ENCODE measurements at regions not wholly inside any gene's neighbourhood (a gene's known extent, or its start where the extent isn't known, plus 50 kb on each side); places are given as distances from the start of the nearest gene placed in this dataset.

DNA sequence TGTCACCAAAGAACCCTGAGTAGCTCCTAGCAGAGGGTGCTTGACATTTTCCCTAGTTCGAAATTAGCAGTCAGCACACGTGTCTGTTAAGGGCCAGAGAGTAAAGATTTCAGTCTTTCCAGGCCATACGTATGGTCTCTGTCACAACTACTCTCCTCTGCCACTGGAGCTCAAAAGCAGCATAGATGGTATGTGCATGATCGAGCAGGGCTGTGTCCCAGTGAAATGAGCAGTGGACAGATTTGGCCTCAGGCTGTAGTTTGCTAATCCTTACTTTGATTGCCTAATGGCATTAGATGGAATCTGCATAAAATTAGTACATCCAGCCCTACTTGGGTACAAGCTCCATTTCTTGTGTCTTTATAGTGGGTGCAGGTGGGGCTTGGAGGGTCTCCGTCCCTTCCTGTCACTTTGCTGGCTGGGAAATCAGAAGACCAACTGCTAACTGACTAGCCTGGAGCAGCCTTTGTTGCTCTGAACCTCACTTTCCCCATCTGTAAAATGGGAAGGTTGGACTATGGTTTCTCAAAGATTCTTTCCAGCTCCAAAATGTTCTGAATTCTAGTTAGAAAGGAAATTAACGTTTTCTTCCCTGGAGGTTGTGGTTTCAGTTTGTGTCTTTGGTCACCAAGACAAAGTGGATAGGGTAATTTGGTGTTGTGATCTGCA is 108.5 kb downstream of the GLI2 start:
- TF ChIP-seq, protein P1, sequence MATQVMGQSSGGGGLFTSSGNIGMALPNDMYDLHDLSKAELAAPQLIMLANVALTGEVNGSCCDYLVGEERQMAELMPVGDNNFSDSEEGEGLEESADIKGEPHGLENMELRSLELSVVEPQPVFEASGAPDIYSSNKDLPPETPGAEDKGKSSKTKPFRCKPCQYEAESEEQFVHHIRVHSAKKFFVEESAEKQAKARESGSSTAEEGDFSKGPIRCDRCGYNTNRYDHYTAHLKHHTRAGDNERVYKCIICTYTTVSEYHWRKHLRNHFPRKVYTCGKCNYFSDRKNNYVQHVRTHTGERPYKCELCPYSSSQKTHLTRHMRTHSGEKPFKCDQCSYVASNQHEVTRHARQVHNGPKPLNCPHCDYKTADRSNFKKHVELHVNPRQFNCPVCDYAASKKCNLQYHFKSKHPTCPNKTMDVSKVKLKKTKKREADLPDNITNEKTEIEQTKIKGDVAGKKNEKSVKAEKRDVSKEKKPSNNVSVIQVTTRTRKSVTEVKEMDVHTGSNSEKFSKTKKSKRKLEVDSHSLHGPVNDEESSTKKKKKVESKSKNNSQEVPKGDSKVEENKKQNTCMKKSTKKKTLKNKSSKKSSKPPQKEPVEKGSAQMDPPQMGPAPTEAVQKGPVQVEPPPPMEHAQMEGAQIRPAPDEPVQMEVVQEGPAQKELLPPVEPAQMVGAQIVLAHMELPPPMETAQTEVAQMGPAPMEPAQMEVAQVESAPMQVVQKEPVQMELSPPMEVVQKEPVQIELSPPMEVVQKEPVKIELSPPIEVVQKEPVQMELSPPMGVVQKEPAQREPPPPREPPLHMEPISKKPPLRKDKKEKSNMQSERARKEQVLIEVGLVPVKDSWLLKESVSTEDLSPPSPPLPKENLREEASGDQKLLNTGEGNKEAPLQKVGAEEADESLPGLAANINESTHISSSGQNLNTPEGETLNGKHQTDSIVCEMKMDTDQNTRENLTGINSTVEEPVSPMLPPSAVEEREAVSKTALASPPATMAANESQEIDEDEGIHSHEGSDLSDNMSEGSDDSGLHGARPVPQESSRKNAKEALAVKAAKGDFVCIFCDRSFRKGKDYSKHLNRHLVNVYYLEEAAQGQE (IDR thresholded peaks at IDR 0.05; ENCODE audit: insufficient read depth in 1 of 2, low read depth in 2 of 2, low read length in 2 of 2): no peak
- TF ChIP-seq POLR2AphosphoS5 (IDR thresholded peaks at IDR 0.05; ENCODE audit: low read depth, low read length): no peak
- TF ChIP-seq TAF1 (IDR thresholded peaks at IDR 0.05; ENCODE audit: borderline replicate concordance, insufficient read depth, low read length): no peak
- TF ChIP-seq FOXP2 (optimal IDR thresholded peaks at IDR 0.05; ENCODE audit: borderline replicate concordance, extremely low read depth, extremely low read length, insufficient read depth): no peak
- TF ChIP-seq SIN3A (IDR thresholded peaks at IDR 0.05; ENCODE audit: borderline replicate concordance, insufficient read depth, low read length): no peak

DNA sequence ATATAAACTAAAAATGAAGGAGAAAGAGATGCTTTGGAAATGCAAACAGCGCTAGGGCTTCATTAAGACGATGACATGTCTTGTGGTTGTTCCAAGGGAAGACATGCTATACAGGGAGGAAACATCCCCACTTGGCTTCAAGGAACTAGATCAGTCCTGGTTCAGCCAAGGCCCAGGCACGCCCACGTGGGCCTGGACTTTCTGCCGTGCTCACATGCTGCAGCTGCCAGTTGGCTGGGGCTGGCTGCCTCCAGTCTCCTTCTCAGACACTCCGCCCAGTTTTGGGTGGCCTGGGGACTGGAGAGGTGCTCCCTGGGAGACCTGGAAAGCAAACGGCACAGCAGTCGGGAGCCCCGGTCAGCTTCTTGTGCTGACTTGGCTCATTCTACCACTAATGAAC is 109.6 kb downstream of the GLI2 start:
- TF ChIP-seq POLR2AphosphoS5 (IDR thresholded peaks at IDR 0.05; ENCODE audit: low read depth, low read length) (no peak), FOXP2 (optimal IDR thresholded peaks at IDR 0.05; ENCODE audit: borderline replicate concordance, extremely low read depth, extremely low read length, insufficient read depth) (no peak)

DNA sequence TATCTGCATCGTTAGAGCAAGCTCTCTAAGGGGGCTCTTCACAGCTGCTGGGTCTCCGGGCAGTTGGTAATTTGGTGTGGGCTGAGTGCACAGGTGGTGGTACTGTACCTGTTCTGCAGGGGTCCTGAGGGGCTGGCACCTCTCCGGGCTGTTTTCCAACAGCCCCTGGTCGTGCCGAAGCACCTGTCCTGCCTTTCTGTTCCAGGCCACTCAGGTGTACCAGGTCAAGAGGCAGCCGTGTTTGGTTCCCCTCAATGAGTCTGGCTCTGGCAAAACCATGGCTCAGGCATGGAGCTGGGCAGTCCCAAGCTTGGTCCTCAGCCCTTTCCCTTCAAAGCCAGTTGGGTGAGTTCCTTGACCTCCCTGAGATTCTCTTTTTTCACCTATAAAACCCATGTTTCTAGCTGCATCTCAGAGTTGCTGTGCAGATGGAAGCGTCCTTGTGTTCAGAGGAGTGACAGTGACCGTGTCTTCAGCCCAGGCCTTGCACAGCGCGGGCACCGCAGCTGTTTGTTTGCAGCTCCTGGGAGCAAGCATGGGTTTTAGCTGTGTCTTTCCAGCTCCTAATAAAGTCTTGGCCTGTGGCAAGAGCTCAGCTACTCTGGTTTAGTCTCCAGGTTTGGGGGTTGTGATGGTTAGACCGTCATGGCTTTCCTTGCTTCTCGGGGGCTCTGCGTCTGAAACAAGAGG is 110.9 kb downstream of the GLI2 start:
- no peak for TF ChIP-seq FOXP2 (optimal IDR thresholded peaks at IDR 0.05; ENCODE audit: borderline replicate concordance, extremely low read depth, extremely low read length, insufficient read depth)
- TF ChIP-seq, protein P1 (IDR thresholded peaks at IDR 0.05; ENCODE audit: insufficient read depth in 1 of 2, low read depth in 2 of 2, low read length in 2 of 2): no peak
- no peak for TF ChIP-seq SIN3A (IDR thresholded peaks at IDR 0.05; ENCODE audit: borderline replicate concordance, insufficient read depth, low read length)
- no peak for TF ChIP-seq POLR2AphosphoS5 (IDR thresholded peaks at IDR 0.05; ENCODE audit: low read depth, low read length)
- no peak for TF ChIP-seq TAF1 (IDR thresholded peaks at IDR 0.05; ENCODE audit: borderline replicate concordance, insufficient read depth, low read length)

DNA sequence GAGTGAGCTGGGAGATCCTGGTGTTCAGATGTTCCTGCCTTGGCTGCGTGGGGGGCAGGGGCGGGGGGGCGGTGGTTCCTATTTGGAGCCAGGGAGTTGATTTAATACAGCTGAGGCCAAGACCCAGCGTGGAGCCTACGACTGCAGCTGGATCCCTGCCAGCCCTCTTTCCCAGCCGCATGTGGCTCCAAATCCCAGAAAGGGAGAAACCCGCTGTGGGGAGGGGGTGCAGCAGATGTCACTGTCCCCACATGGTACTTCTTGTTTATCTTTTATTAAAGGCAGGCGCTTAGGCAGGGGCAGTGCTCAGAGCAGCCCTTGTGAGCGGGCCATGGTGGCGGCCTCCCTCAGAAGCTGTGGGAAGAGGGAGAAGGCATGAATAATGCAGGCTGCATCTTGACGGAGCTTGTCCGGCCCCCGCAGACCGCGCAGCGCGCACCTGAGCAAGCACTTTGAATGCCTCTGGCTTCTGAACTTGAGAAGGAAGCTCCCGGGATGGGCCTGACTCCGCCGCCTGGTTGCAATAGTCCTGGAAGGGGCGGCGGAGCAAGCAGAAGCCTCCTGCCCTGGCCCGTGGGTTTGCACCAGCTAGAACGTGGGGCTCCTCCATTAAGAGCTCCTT is 112.1 kb downstream of the GLI2 start:
- TF ChIP-seq, protein P1 (IDR thresholded peaks at IDR 0.05; ENCODE audit: insufficient read depth in 1 of 2, low read depth in 2 of 2, low read length in 2 of 2): no peak
- TF ChIP-seq FOXP2 (optimal IDR thresholded peaks at IDR 0.05; ENCODE audit: borderline replicate concordance, extremely low read depth, extremely low read length, insufficient read depth): no peak
- no peak for TF ChIP-seq TAF1 (IDR thresholded peaks at IDR 0.05; ENCODE audit: borderline replicate concordance, insufficient read depth, low read length)
- TF ChIP-seq POLR2AphosphoS5 (IDR thresholded peaks at IDR 0.05; ENCODE audit: low read depth, low read length): no peak
- TF ChIP-seq SIN3A (IDR thresholded peaks at IDR 0.05; ENCODE audit: borderline replicate concordance, insufficient read depth, low read length): no peak

- TF ChIP-seq, protein P1 (IDR thresholded peaks at IDR 0.05; ENCODE audit: insufficient read depth in 1 of 2, low read depth in 2 of 2, low read length in 2 of 2): no peak
- no peak for TF ChIP-seq FOXP2 (optimal IDR thresholded peaks at IDR 0.05; ENCODE audit: borderline replicate concordance, extremely low read depth, extremely low read length, insufficient read depth)
- no peak for TF ChIP-seq SIN3A (IDR thresholded peaks at IDR 0.05; ENCODE audit: borderline replicate concordance, insufficient read depth, low read length)
- TF ChIP-seq POLR2AphosphoS5 (IDR thresholded peaks at IDR 0.05; ENCODE audit: low read depth, low read length): no peak
- TF ChIP-seq TAF1 (IDR thresholded peaks at IDR 0.05; ENCODE audit: borderline replicate concordance, insufficient read depth, low read length): no peak
These were observed 113.6 kb downstream of the GLI2 start for GRCh38 chr2:120849278-120849677.
